ENCODE measurements at regions not wholly inside any gene's neighbourhood (a gene's known extent, or its start where the extent isn't known, plus 50 kb on each side); places are given as distances from the start of the nearest gene placed in this dataset.
"Not testable (repeated sequence)": the region's sequence is repeated elsewhere in the genome, so short reads cannot be mapped to it uniquely, and the experiment has no call there.

GRCh38 chrX:113988315-113988935 is 595.5 kb upstream of the HTR2C start:
- not testable (repeated sequence) for TF ChIP-seq POLR2A, POLR2AphosphoS5 (IDR thresholded peaks at IDR 0.05)
- TF ChIP-seq, protein P1, sequence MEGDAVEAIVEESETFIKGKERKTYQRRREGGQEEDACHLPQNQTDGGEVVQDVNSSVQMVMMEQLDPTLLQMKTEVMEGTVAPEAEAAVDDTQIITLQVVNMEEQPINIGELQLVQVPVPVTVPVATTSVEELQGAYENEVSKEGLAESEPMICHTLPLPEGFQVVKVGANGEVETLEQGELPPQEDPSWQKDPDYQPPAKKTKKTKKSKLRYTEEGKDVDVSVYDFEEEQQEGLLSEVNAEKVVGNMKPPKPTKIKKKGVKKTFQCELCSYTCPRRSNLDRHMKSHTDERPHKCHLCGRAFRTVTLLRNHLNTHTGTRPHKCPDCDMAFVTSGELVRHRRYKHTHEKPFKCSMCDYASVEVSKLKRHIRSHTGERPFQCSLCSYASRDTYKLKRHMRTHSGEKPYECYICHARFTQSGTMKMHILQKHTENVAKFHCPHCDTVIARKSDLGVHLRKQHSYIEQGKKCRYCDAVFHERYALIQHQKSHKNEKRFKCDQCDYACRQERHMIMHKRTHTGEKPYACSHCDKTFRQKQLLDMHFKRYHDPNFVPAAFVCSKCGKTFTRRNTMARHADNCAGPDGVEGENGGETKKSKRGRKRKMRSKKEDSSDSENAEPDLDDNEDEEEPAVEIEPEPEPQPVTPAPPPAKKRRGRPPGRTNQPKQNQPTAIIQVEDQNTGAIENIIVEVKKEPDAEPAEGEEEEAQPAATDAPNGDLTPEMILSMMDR (IDR thresholded peaks at IDR 0.05), result not testable (repeated sequence)

All from prostate gland (tissue), 2 donors.